Fibroblast of peridontal ligament (primary cell): ENCODE measurements at regions not wholly inside any gene's neighbourhood (a gene's known extent, or its start where the extent isn't known, plus 50 kb on each side); places are given as distances from the start of the nearest gene placed in this dataset.

Source experiments
- DNase-seq: peaks from one replicate; pipeline ENCODE4 v3.0.0-alpha.2; 2010; ENCODE audit errors: extremely low read depth

GRCh38 chr1:209063767-209064659 is 519.5 kb upstream of the CAMK1G start:
- DNase-seq = no peak

GRCh38 chr1:209064850-209065706 is 518.4 kb upstream of the CAMK1G start:
- no peak for DNase-seq

- DNase-seq = no peak
Observed at GRCh38 chr1:209072481-209072880, 511.0 kb upstream of the CAMK1G start.

GRCh38 chr1:209073879-209074278 is 509.6 kb upstream of the CAMK1G start:
- no peak for DNase-seq

GRCh38 chr1:209074575-209075250 is 508.8 kb upstream of the CAMK1G start:
- no peak for DNase-seq

- DNase-seq = no peak
Observed at GRCh38 chr1:209076688-209077087, 506.8 kb upstream of the CAMK1G start.

- DNase-seq = no peak
Observed at GRCh38 chr1:209080170-209080781, 503.2 kb upstream of the CAMK1G start.

- DNase-seq = no peak
Observed at GRCh38 chr1:209086486-209087192, 496.9 kb upstream of the CAMK1G start.

- no peak for DNase-seq
Observed at GRCh38 chr1:209094384-209094783, 489.1 kb upstream of the CAMK1G start.

GRCh38 chr1:209095627-209096595 is 487.6 kb upstream of the CAMK1G start:
- DNase-seq = peak; percentile 47

GRCh38 chr1:209100460-209100859 is 483.1 kb upstream of the CAMK1G start:
- no peak for DNase-seq

- no peak for DNase-seq
Observed at GRCh38 chr1:209101106-209101505, 482.4 kb upstream of the CAMK1G start.

- no peak for DNase-seq
Observed at GRCh38 chr1:209102120-209102519, 481.4 kb upstream of the CAMK1G start.

- DNase-seq = no peak
Observed at GRCh38 chr1:209102531-209102930, 481.0 kb upstream of the CAMK1G start.

GRCh38 chr1:209103092-209103491 is 480.4 kb upstream of the CAMK1G start:
- DNase-seq = no peak

GRCh38 chr1:209104646-209105045 is 478.9 kb upstream of the CAMK1G start:
- no peak for DNase-seq

- no peak for DNase-seq
Observed at GRCh38 chr1:209105701-209106100, 477.8 kb upstream of the CAMK1G start.

- DNase-seq = peak; percentile 9
Observed at GRCh38 chr1:209106237-209106741, 477.2 kb upstream of the CAMK1G start.

- no peak for DNase-seq
Observed at GRCh38 chr1:209106861-209107260, 476.7 kb upstream of the CAMK1G start.

GRCh38 chr1:209107535-209107934 is 476.0 kb upstream of the CAMK1G start:
- DNase-seq = no peak
